ENCODE measurements at regions not wholly inside any gene's neighbourhood (a gene's known extent, or its start where the extent isn't known, plus 50 kb on each side); places are given as distances from the start of the nearest gene placed in this dataset.

- TF ChIP-seq CTCF (conservative IDR thresholded peaks at IDR 0.05), result no peak
- TF ChIP-seq EZH2 (IDR thresholded peaks at IDR 0.05; ENCODE audit: low read depth), result no peak
Observed at GRCh38 chr3:33929813-33930212, 131.4 kb downstream of the PDCD6IP start.
